ENCODE measurements at regions not wholly inside any gene's neighbourhood (a gene's known extent, or its start where the extent isn't known, plus 50 kb on each side); places are given as distances from the start of the nearest gene placed in this dataset.

DNA sequence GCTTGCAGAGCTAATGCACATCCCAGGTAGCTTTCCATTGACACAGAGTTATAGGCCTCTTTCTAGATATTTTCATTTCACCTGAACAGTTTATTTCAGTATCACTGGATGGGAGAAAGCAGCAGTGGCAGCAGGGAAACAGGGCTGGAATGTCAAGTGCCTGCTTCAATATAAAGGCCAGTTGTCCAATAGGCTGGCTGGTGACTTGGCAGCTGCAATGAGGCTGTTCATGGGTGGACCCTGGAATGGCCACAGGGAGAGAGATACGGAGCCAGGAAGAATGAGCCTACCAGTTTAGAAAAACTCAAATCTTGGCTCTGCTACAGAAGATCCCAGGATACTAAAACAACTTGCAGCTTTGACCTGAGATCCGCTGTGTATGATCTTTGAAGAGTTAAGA, 185.0 kb downstream of the BCL11A start:
- Mint-ChIP-seq H3K27me3 (no peaks in the 10 kb centered on the region), H3K36me3 (no peaks in the 10 kb centered on the region), H3K4me3 (no peak overlapping the region), H3K27ac (no peak overlapping the region), H3K9me3 (peaks cover 0 to 1% (median 0%) of the 10 kb centered on the region in 7 donors), H3K4me1 (no peaks in the 10 kb centered on the region)
- Histone ChIP-seq H3K4me1 (ENCODE audit: control insufficient read depth, insufficient read depth, low read length, poor library complexity, severe bottlenecking) (no peaks in the 10 kb centered on the region), H3K36me3 (ENCODE audit: control insufficient read depth, insufficient read depth, low read length) (no peaks in the 10 kb centered on the region), H3K27me3 (ENCODE audit: control insufficient read depth, insufficient read depth, low read length) (no peaks in the 10 kb centered on the region), H3K4me3 (ENCODE audit: low read depth, low read length) (no peak overlapping the region), H3K9me3 (ENCODE audit: control insufficient read depth in 2 of 2, low read length in 2 of 2) (no peaks in the 10 kb centered on the region), H3K27ac (ENCODE audit: insufficient read depth, low read length, poor library complexity, severe bottlenecking) (no peak overlapping the region)
- DNase-seq (no peak), ATAC-seq (ENCODE audit: low read depth in 2 of 2) (no peak)

DNA sequence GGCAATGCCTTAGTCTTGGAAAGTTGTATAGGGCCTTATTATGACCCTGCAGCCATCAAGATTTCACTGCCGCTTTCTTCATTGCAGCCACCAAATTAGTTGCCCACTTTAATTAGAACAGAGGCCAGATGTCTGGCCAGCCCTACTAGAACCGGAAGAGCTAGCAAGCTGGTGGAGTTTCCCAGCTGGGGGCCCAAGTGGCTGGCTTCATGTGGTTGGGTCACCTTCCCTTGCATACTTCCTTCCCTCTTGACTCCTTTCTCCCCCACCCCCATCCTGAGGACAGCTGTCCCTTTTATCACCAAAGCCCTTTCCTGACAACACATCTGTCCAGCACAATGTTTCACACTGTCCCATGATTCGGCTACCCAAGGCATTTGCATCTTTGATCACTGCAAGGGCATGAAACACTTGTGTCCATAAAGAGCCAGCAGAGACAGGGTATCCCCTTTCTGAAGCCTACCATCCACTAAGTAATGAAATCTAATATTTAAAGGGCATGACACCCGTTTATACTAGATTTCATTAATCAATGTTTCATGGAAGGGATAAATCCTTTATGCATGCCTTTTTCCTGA, 187.2 kb downstream of the BCL11A start:
- H3K27ac Mint-ChIP-seq, result peak overlapping the region in 1 of 3 donors; percentile 41
- H3K4me1 ChIP-seq (ENCODE audit: control insufficient read depth, insufficient read depth, low read length, poor library complexity, severe bottlenecking), result no peaks in the 10 kb centered on the region
- ATAC-seq (ENCODE audit: low read depth in 2 of 2), result no peak

DNA sequence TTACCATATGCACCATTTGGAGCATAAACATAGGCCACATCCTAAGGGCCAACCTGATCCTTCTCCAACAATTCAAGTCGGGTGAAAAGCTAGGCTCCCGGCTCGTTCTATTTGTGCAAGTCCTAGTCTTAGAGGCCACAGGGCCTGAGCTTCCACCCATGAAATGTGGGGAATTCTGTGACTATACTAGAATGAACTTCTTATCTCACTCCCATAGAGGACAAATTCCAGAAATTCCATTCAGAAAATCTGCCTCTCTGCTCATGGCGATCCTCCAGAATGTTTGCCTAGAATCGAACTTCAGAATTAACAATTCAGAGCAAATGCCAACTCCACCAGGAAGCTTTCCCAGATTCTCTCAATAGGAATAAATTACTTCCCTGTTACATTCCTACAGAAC, 187.9 kb downstream of the BCL11A start:
- Histone ChIP-seq H3K4me1 (ENCODE audit: control insufficient read depth, insufficient read depth, low read length, poor library complexity, severe bottlenecking) (no peaks in the 10 kb centered on the region), H3K27me3 (ENCODE audit: control insufficient read depth, insufficient read depth, low read length) (no peaks in the 10 kb centered on the region), H3K4me3 (ENCODE audit: low read depth, low read length) (no peak overlapping the region), H3K9me3 (ENCODE audit: control insufficient read depth in 2 of 2, low read length in 2 of 2) (no peaks in the 10 kb centered on the region), H3K36me3 (ENCODE audit: control insufficient read depth, insufficient read depth, low read length) (no peaks in the 10 kb centered on the region), H3K27ac (ENCODE audit: insufficient read depth, low read length, poor library complexity, severe bottlenecking) (no peak overlapping the region)
- DNase-seq (no peak), ATAC-seq (ENCODE audit: low read depth in 2 of 2) (no peak)
- Mint-ChIP-seq H3K4me3 (no peak overlapping the region), H3K27ac (no peak overlapping the region), H3K36me3 (no peaks in the 10 kb centered on the region), H3K9me3 (peaks cover 0 to 2% (median 0%) of the 10 kb centered on the region in 7 donors), H3K4me1 (no peaks in the 10 kb centered on the region), H3K27me3 (no peaks in the 10 kb centered on the region)

More for the DNA sequence above, 187.2 kb downstream of the BCL11A start:
- H3K4me1 Mint-ChIP-seq, result no peaks in the 10 kb centered on the region
- no peak for DNase-seq
- no peaks in the 10 kb centered on the region for H3K27me3 Mint-ChIP-seq
- Histone ChIP-seq H3K9me3 (ENCODE audit: control insufficient read depth in 2 of 2, low read length in 2 of 2) (no peaks in the 10 kb centered on the region), H3K36me3 (ENCODE audit: control insufficient read depth, insufficient read depth, low read length) (no peaks in the 10 kb centered on the region), H3K27me3 (ENCODE audit: control insufficient read depth, insufficient read depth, low read length) (no peaks in the 10 kb centered on the region), H3K27ac (ENCODE audit: insufficient read depth, low read length, poor library complexity, severe bottlenecking) (no peak overlapping the region), H3K4me3 (ENCODE audit: low read depth, low read length) (no peak overlapping the region)
- H3K9me3 Mint-ChIP-seq, result peaks cover 0 to 2% (median 0%) of the 10 kb centered on the region in 7 donors
- H3K4me3 Mint-ChIP-seq, result no peak overlapping the region
- no peaks in the 10 kb centered on the region for H3K36me3 Mint-ChIP-seq

DNA sequence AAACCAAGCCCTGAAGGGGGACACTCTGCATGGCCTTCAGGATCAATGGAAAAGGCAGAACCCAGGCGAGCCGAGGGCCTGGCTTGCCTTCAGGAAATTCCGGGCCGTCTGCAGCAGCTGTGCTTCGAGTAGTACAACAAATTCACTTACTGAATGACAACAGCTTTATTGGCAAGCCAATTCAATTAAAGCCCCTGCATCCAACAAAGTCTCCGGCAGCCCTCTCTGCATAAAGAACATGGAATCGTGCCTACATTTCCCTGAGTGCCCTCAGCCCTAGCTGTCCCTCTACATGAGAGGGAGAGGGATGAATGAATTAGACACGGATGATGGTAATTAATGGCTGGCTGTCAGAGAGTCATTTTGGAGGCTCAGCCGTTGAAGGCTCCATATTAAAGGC, 189.0 kb downstream of the BCL11A start:
- Histone ChIP-seq H3K27ac (ENCODE audit: insufficient read depth, low read length, poor library complexity, severe bottlenecking) (no peak overlapping the region), H3K4me1 (ENCODE audit: control insufficient read depth, insufficient read depth, low read length, poor library complexity, severe bottlenecking) (no peaks in the 10 kb centered on the region), H3K9me3 (ENCODE audit: control insufficient read depth in 2 of 2, low read length in 2 of 2) (no peaks in the 10 kb centered on the region), H3K4me3 (ENCODE audit: low read depth, low read length) (no peak overlapping the region), H3K27me3 (ENCODE audit: control insufficient read depth, insufficient read depth, low read length) (no peaks in the 10 kb centered on the region), H3K36me3 (ENCODE audit: control insufficient read depth, insufficient read depth, low read length) (no peaks in the 10 kb centered on the region)
- DNase-seq (no peak), ATAC-seq (ENCODE audit: low read depth in 2 of 2) (no peak)
- Mint-ChIP-seq H3K9me3 (peaks cover 0 to 2% (median 0%) of the 10 kb centered on the region in 7 donors), H3K27me3 (no peaks in the 10 kb centered on the region), H3K27ac (no peak overlapping the region), H3K4me3 (no peak overlapping the region), H3K36me3 (no peaks in the 10 kb centered on the region), H3K4me1 (no peaks in the 10 kb centered on the region)

DNA sequence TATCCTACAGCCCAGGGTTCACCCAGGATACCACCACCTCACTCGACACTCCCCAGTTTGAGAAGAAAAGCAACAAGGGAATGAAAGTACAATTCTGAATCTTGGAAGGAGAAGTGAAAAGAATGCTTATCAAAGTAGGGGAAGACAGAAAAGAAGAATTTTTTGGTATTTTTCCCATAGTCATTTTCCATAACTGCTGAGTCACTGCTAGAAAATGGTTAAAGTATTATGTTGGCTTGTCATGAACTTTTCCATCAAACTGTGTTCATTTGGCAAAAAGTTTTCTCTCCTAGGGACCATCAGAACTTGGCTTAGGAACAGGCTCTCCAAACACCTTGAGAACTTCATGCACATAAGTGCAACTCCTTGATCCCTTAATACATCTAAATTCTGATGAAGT, 192.0 kb downstream of the BCL11A start:
- H3K9me3 Mint-ChIP-seq, result peaks cover 0 to 3% (median 0%) of the 10 kb centered on the region in 7 donors
- H3K36me3 Mint-ChIP-seq, result no peaks in the 10 kb centered on the region
- H3K27me3 Mint-ChIP-seq, result no peaks in the 10 kb centered on the region
- Histone ChIP-seq H3K4me1 (ENCODE audit: control insufficient read depth, insufficient read depth, low read length, poor library complexity, severe bottlenecking) (no peaks in the 10 kb centered on the region), H3K36me3 (ENCODE audit: control insufficient read depth, insufficient read depth, low read length) (no peaks in the 10 kb centered on the region), H3K4me3 (ENCODE audit: low read depth, low read length) (no peak overlapping the region), H3K9me3 (ENCODE audit: control insufficient read depth in 2 of 2, low read length in 2 of 2) (no peaks in the 10 kb centered on the region), H3K27ac (ENCODE audit: insufficient read depth, low read length, poor library complexity, severe bottlenecking) (no peak overlapping the region), H3K27me3 (ENCODE audit: control insufficient read depth, insufficient read depth, low read length) (no peaks in the 10 kb centered on the region)
- no peak for ATAC-seq (ENCODE audit: low read depth in 2 of 2)
- DNase-seq, result no peak
- no peak overlapping the region for H3K4me3 Mint-ChIP-seq
- H3K4me1 Mint-ChIP-seq, result no peaks in the 10 kb centered on the region
- no peak overlapping the region for H3K27ac Mint-ChIP-seq

DNA sequence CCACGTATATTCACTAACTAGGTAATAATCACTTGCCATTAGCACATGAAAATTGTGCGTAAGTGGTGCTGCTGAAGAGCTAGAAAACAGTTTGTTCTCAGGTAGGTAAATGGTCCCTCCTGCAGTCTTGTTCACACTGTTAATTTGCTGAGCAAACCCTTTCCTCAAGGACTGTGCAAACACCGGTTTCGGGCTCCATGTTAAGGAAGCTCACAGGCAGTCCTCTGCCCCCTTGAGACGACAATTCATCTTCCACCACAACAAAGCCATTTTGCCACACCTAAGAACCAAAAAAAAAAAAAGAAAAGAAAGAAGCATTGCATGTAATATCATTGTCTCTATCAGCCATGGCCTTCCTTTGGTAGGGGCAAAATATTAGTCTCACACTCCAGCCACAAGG, 193.9 kb downstream of the BCL11A start:
- Histone ChIP-seq H3K27ac (ENCODE audit: insufficient read depth, low read length, poor library complexity, severe bottlenecking) (no peak overlapping the region), H3K4me1 (ENCODE audit: control insufficient read depth, insufficient read depth, low read length, poor library complexity, severe bottlenecking) (no peaks in the 10 kb centered on the region), H3K4me3 (ENCODE audit: low read depth, low read length) (no peak overlapping the region), H3K36me3 (ENCODE audit: control insufficient read depth, insufficient read depth, low read length) (no peaks in the 10 kb centered on the region), H3K27me3 (ENCODE audit: control insufficient read depth, insufficient read depth, low read length) (no peaks in the 10 kb centered on the region), H3K9me3 (ENCODE audit: control insufficient read depth in 2 of 2, low read length in 2 of 2) (no peaks in the 10 kb centered on the region)
- DNase-seq (no peak), ATAC-seq (ENCODE audit: low read depth in 2 of 2) (no peak)
- Mint-ChIP-seq H3K36me3 (no peaks in the 10 kb centered on the region), H3K27me3 (no peaks in the 10 kb centered on the region), H3K27ac (no peak overlapping the region), H3K4me3 (no peak overlapping the region), H3K4me1 (no peaks in the 10 kb centered on the region), H3K9me3 (peaks cover 0 to 5% (median 0%) of the 10 kb centered on the region in 7 donors)

DNA sequence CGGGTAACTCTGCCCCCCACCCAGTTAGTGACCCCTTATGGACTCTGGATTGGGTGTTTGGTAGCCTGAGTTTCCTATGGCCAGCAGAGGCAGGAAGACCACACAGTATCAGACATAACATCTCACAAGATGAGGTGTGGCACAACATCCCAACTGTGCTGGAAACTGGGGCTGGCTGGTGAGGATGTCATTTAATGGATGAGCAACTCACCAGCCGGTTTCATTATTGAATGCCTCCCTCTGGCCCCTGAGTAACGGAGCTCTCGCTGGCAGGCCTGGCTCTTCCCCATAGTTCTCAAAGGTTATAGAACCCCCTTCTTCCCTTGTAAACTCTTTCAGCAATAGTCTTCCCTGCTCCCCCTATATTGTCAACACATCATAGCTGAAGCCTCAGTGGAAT, 195.0 kb downstream of the BCL11A start:
- Histone ChIP-seq H3K36me3 (ENCODE audit: control insufficient read depth, insufficient read depth, low read length) (no peaks in the 10 kb centered on the region), H3K27ac (ENCODE audit: insufficient read depth, low read length, poor library complexity, severe bottlenecking) (no peak overlapping the region), H3K27me3 (ENCODE audit: control insufficient read depth, insufficient read depth, low read length) (no peaks in the 10 kb centered on the region), H3K4me3 (ENCODE audit: low read depth, low read length) (no peak overlapping the region), H3K9me3 (ENCODE audit: control insufficient read depth in 2 of 2, low read length in 2 of 2) (no peaks in the 10 kb centered on the region), H3K4me1 (ENCODE audit: control insufficient read depth, insufficient read depth, low read length, poor library complexity, severe bottlenecking) (no peaks in the 10 kb centered on the region)
- DNase-seq (no peak), ATAC-seq (ENCODE audit: low read depth in 2 of 2) (no peak)
- H3K27ac Mint-ChIP-seq, result no peak overlapping the region
- no peaks in the 10 kb centered on the region for H3K27me3 Mint-ChIP-seq
- H3K36me3 Mint-ChIP-seq, result no peaks in the 10 kb centered on the region
- H3K4me1 Mint-ChIP-seq, result no peaks in the 10 kb centered on the region
- H3K4me3 Mint-ChIP-seq, result no peak overlapping the region
- peaks cover 0 to 5% (median 0%) of the 10 kb centered on the region in 7 donors for H3K9me3 Mint-ChIP-seq

DNA sequence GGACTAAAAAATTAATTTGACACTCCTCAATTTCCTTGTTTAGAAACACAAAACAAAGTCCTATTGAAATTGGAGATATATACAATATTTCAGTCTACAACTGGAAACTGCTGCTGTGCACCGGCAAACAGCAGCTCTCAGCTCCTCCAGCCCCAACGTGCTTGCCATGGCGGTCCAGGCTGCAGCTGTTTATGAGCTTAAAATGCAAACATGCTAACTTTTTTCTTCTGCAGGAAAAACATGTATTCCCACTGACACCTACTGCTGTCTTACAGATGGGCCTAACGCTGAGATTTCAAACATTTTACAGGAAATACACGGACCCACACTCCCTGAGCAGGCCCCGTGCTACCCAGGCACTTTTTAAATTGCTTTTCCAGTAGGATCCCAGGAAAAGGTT, 195.5 kb downstream of the BCL11A start:
- Histone ChIP-seq H3K27me3 (ENCODE audit: control insufficient read depth, insufficient read depth, low read length) (no peaks in the 10 kb centered on the region), H3K27ac (ENCODE audit: insufficient read depth, low read length, poor library complexity, severe bottlenecking) (no peak overlapping the region), H3K36me3 (ENCODE audit: control insufficient read depth, insufficient read depth, low read length) (no peaks in the 10 kb centered on the region), H3K4me3 (ENCODE audit: low read depth, low read length) (no peak overlapping the region), H3K4me1 (ENCODE audit: control insufficient read depth, insufficient read depth, low read length, poor library complexity, severe bottlenecking) (no peaks in the 10 kb centered on the region), H3K9me3 (ENCODE audit: control insufficient read depth in 2 of 2, low read length in 2 of 2) (no peaks in the 10 kb centered on the region)
- H3K4me1 Mint-ChIP-seq, result no peaks in the 10 kb centered on the region
- no peaks in the 10 kb centered on the region for H3K36me3 Mint-ChIP-seq
- DNase-seq, result no peak
- no peaks in the 10 kb centered on the region for H3K27me3 Mint-ChIP-seq
- no peak for ATAC-seq (ENCODE audit: low read depth in 2 of 2)
- H3K27ac Mint-ChIP-seq, result no peak overlapping the region
- peaks cover 0 to 5% (median 0%) of the 10 kb centered on the region in 7 donors for H3K9me3 Mint-ChIP-seq
- H3K4me3 Mint-ChIP-seq, result no peak overlapping the region

All from CD4-positive, CD25-positive, alpha-beta regulatory T cell (primary cell).